Eye (tissue), 1 donor: ENCODE measurements at regions not wholly inside any gene's neighbourhood (a gene's known extent, or its start where the extent isn't known, plus 50 kb on each side); places are given as distances from the start of the nearest gene placed in this dataset.

ENCODE experiments used
- DNase-seq: peaks from one replicate; pipeline ENCODE4 v3.0.0-alpha.2; 2015

- no peak for DNase-seq
These were observed 170.4 kb upstream of the LRRN1 start for GRCh38 chr3:3628676-3629328.

DNA sequence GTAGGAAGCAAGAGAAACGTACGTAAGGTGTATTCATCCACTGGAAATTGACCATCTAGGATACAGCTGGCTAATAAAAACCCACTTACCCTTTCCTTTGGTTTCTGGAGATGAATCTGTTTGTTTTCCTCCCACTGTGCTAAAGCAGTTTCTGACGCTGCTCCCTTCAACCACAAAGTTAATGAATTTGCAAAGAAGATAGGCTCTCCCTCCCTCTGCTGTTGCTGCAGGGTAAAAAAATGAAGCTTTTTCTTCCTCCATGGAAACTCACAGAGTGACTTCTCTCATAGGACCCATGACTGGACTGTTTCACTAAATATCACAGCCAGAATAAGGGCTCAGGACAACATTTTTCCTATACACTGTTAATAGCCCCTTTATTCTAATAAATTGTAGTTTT, 172.1 kb upstream of the LRRN1 start:
- no peak for DNase-seq

DNA sequence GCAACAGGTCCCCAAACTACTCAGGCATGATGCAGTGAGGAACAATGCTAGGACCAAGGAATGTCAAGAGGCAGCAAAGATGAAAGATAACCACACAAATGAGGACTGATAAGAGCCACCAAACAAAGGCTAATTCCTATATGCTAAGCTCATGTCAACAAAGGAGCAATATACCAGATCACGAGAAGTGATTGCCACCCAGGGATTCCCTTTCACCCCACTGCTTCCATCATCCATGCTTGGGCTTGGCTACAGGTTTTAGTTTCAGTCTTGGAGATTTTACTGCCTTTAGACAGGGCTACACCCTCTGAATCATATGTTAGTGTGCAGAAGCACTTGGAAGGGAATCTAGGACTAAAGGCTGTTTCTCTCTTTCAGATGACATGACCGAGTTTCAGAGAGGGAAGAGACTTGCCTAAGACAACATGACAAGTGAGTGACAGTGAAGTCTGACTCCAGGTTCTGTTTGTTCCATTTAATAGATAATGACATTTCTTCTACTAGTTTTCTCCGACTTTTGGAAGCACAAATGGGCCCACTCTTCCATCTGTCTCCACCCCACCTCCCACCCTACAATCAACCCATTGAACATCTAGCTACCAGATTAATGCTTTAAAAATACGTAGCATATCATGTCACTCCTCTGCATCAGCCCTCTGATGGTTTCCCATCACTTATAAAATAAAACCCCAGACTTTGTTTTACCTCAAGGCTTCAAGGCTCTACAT, 173.5 kb upstream of the LRRN1 start:
- DNase-seq: no peak

DNA sequence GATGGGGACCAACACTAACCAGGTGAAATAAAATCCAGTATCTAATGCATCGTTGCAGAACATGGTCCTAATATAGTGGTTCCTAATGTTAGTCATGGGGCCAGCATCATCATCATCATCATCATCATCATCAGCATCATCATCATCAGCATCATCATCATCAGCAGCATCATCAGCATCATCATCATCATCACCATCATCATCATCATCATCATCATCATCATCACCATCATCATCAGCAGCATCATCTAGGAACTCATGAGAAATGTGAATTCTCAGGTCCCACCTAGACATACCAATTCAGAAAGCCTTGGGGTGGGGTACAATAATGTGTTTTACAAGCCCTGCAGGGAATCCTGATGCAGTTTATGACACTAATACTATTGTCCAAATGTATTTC, 179.4 kb upstream of the LRRN1 start:
- no peak for DNase-seq

- DNase-seq: no peak
These were observed 180.6 kb upstream of the LRRN1 start for GRCh38 chr3:3618623-3619022.

DNA sequence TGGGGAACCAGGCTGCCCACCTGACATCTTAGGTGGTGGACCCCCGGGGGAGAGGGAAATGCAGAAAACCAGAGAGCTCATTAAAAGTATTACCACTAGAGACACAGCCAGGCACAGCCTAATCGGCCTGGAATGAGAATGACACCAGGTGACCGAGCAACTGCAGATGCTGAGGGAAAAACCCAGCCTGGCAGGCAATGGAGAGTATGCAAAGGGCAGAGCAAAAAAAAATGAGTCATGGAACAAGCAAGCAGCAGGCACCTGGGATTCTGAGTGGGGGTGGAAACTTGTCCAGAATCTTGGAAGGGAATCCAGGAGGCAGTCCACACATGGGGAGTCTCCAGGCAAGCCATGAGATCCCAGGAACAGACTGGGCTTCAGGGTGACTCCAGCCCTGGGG, 183.7 kb upstream of the LRRN1 start:
- no peak for DNase-seq

GRCh38 chr3:3610581-3611298, 188.5 kb upstream of the LRRN1 start:
- no peak for DNase-seq

DNA sequence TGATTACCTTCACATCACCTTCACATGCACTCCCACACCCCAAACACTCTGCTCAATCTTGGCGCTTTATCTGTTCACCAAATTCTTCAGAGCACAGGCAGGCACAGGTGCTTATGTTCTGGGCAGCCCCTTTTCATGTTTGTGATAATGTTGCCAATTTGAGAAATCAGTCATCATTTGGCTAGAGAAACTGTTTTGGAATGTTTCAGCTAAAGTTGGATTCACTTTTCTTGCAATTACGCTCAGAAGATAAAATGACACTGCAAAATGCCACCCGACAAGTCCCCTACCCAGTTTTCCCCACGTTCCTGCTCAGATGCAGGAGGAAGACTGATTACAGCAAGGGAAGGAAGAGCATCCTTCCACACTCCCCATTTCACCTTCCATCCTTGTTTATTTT, 192.9 kb upstream of the LRRN1 start:
- DNase-seq: no peak

DNA sequence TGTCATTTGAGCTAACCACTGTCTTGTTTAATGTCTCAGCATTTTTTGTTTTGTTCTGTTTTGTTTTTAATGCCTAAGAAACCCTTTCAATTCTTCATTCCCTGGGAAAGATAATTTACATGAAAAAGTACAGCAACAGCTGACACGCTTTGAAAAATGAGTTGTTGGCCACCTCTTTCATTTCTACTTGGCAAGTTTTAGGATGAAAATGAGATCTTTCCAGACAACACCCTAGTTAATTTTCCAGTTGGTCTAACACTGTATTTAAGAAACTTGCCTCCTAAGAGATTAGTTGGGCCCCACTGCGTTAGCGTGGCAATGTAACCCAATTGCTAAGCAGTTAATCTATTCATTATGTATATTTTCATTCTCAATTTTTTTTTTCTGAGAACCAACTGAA, 194.0 kb upstream of the LRRN1 start:
- peak; percentile 30 for DNase-seq

DNA sequence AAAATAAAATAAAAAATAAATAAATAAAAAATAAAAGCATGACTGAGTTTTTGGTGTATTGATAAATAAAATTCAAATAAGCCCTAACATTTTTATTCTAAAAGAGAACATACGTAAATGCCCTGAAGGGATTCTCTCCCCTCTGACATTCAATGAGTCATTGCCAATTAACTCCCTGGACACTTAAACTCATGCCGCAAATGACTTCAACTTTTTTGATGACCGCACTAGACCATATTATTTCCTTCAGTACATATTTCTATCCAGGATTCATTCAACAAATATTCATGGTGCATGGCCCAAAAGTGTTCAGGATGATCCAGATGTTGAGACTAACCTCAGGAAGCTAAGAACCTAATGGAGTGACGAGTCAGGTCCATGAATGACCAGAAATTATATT, 195.9 kb upstream of the LRRN1 start:
- no peak for DNase-seq

DNA sequence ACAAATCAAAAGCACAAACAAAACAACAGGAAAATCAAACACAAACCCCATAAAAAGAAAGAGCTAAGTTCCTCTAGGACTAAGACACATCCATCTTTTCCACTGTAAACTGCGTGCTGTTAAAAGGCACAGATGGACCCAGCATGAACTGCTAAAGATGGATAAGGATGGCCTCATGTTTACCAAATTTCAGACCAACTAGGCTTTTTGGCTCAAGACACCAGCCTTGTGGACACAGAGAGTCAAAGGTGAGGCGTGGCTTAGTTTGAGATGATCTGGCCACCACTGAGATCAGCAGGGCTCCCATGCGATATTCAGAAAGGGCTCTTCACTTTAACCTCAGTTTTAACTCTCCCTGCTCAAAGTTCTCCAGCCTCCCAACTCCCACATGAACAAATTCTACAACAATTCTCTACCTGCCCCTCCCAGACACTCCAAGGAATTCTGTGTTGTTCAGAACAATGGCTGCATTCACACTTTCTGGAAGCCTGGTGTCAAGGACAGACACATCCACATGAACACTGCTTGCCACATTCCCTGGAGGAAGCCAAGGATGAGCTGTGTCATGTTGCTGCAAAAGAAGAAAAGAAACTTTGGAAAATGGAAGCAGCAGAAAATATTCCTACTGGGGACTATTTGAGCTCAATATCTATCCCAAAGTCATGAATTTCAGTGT, 198.4 kb upstream of the LRRN1 start:
- no peak for DNase-seq

- no peak for DNase-seq
These were observed 200.2 kb upstream of the LRRN1 start for GRCh38 chr3:3599016-3599415.

DNA sequence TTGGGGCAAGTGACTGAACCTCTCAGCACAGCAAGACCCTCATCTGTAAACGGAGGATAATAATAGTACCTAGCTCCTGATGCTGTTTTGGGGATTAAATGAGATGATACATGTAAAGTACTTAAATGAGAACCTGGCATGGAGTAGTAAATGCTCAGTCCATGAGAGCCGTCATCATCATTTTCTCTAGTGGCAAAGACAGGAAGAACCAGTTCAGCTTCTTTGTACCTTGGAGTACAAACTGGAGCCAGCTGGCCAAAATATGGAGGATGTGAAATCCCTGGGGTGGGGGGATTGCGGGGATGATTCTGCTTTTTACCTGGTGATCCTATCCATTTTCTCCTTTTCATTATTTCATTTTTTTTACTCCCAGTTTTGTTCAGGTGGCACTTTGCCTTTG, 204.2 kb upstream of the LRRN1 start:
- DNase-seq: no peak

- no peak for DNase-seq
These were observed 209.5 kb upstream of the LRRN1 start for GRCh38 chr3:3589715-3590130.

DNA sequence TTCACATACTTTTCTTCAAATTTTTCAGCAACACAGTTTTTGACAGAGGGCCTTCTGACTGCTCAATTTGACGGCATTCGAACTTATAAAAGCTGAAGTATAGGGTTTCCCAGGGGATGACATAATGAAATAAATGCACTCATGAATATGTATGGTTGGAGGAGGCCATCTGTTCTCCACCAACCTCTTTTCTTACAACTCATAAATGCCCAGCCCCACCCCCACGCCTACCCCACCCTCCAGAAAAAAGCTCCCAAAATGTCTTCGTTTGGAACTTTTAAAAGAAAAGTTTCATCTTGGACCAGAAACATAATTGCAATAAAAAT, 211.6 kb upstream of the LRRN1 start:
- no peak for DNase-seq

DNA sequence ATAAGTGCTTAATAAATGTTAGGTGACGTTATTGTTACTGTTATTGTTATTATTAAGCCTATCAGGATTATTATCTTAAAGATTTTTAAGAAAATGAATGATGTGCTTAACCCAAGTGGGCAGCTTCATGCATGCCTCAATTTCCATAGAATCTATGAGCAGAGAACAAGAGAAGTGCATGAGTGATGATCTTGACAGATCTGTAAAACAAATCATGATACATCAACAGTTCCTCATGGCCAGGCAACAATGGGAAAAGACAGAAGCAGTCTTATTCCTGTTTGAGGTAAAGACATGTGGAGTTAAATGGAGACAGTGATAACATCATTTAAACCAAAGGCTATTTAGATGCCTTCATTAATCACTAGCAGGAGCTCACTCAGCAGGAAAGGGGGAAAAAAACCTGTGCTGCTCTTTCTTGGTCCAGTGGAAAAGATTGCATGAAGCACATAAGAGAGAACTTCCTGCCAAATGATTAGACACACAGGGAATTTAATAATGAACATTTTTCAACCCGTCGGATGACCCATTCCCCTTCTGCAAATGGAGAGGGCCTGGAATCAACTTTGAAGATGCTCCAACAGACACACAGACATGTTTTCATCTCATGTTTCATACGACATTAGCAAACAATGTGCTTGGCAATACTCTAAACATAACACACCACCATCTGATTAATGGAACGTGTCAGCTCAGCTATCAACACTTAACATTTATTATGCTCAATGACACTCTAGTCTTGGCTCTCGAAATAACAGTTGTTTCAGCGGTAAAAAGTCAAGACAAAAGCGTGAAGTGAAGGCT, 212.2 kb upstream of the LRRN1 start:
- peak; percentile 64 for DNase-seq

DNA sequence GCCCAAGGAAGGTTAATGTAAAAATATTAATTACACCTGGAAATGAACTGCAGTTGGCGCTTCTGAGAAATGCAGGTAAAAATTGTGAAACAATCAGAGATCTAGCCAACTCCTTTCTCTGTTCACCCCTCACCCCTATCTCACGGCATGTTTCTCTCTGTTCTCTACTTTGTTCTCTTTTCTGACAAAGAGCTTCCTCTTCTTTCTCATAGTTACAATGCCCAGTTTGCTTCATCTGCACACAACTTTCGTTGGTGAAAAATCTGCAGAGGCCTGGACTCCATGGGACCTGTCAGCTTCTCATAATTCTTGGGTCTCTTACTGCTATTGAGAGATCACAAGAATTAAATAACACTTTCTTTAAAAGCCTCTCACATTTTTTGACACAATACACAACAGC, 212.9 kb upstream of the LRRN1 start:
- DNase-seq: no peak

GRCh38 chr3:3579658-3580057, 219.6 kb upstream of the LRRN1 start:
- no peak for DNase-seq

GRCh38 chr3:3578718-3579117, 220.5 kb upstream of the LRRN1 start:
- no peak for DNase-seq

GRCh38 chr3:3577823-3578222, 221.4 kb upstream of the LRRN1 start:
- no peak for DNase-seq

GRCh38 chr3:3573341-3573740, 225.9 kb upstream of the LRRN1 start:
- no peak for DNase-seq

DNA sequence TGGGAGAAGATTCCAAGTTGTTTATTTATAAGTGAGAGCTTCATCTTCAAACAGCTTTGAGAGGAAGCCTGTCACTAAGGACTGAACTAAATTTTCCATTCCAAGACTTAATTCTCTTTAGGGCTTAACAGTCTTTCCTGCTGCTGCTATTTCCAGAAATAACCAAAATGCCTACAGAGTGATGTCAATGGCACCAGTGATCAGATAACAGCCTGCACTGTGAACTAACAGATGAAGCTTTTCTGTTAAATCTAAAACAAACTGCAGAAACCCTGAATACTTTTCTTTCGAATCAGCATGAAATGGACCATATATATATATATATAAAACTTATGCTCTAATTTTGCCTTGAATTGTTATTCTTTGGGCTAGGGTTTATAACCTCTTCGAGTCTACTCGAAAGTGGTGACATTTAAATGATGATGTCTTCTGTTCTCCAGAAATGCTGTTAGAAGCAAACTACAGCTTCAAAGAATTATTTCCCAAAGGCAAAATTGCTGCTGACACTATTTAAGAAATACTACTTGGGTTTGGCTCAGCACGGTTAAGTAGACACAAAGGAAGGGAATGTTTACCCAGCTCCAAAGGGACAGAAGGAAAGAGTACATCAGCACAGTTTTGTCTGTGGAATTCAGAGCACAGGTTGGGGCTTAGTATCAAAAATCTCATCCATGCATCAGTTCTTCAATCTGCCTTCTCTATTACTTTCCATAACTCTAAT, 238.5 kb upstream of the LRRN1 start:
- peak; percentile 32 for DNase-seq
